G401 (cell line): ENCODE measurements at regions not wholly inside any gene's neighbourhood (a gene's known extent, or its start where the extent isn't known, plus 50 kb on each side); places are given as distances from the start of the nearest gene placed in this dataset.
"Not testable (repeated sequence)": the region's sequence is repeated elsewhere in the genome, so short reads cannot be mapped to it uniquely, and the experiment has no call there.

Experiments used
- DNase-seq: peaks from one replicate; pipeline ENCODE4 v3.0.0-alpha.2; 2015; ENCODE audit warnings: low spot score
- in situ Hi-C: cut with HindIII; loops from 2 replicates; pipeline ENCODE4 v1.10.0; 2016; ENCODE audit warnings: low sequenced_read_pairs, mixed read lengths

GRCh38 chr11:86172894-86173293 lies 71.7 kb upstream of the EED start:
- no peak for DNase-seq
- in situ Hi-C loops = no loop called here

GRCh38 chr11:86171627-86172026 lies 72.9 kb upstream of the EED start:
- in situ Hi-C loops = no loop called here
- no peak for DNase-seq

GRCh38 chr11:86167499-86168164 lies 76.9 kb upstream of the EED start:
- in situ Hi-C loops = no loop called here
- DNase-seq = no peak

GRCh38 chr11:86166287-86166686 lies 78.3 kb upstream of the EED start:
- DNase-seq, in situ Hi-C loops: not testable (repeated sequence)

GRCh38 chr11:86164106-86164505 lies 80.4 kb upstream of the EED start:
- DNase-seq = no peak
- in situ Hi-C loops = no loop called here

GRCh38 chr11:86163221-86163876 lies 81.2 kb upstream of the EED start:
- DNase-seq, in situ Hi-C loops: not testable (repeated sequence)

GRCh38 chr11:86162239-86162638 lies 82.3 kb upstream of the EED start:
- in situ Hi-C loops = no loop called here
- DNase-seq = no peak

GRCh38 chr11:86161837-86162236 lies 82.7 kb upstream of the EED start:
- in situ Hi-C loops = no loop called here
- DNase-seq = no peak

GRCh38 chr11:86161336-86161735 lies 83.2 kb upstream of the EED start:
- no peak for DNase-seq
- in situ Hi-C loops = no loop called here

GRCh38 chr11:86160541-86161149 lies 83.9 kb upstream of the EED start:
- in situ Hi-C loops = no loop called here
- DNase-seq = no peak

GRCh38 chr11:86159581-86159891 lies 85.0 kb upstream of the EED start:
- in situ Hi-C loops = no loop called here
- DNase-seq = no peak

GRCh38 chr11:86158704-86159580 lies 85.6 kb upstream of the EED start:
- no peak for DNase-seq
- in situ Hi-C loops = no loop called here

- in situ Hi-C loops = no loop called here
- DNase-seq = no peak
These were observed 86.7 kb upstream of the EED start for GRCh38 chr11:86157797-86158378.

GRCh38 chr11:86156397-86156955 lies 87.6 kb upstream of the PICALM start:
- no peak for DNase-seq
- in situ Hi-C loops = no loop called here

GRCh38 chr11:86155200-86155844 lies 86.4 kb upstream of the PICALM start:
- DNase-seq = no peak

GRCh38 chr11:86153439-86153838 lies 84.6 kb upstream of the PICALM start:
- in situ Hi-C loops = no loop called here
- no peak for DNase-seq

More at GRCh38 chr11:86155200-86155844, 86.4 kb upstream of the PICALM start:
- in situ Hi-C loops = no loop called here

GRCh38 chr11:86152901-86153300 lies 84.0 kb upstream of the PICALM start:
- DNase-seq = no peak
- in situ Hi-C loops = no loop called here

GRCh38 chr11:86152006-86152862 lies 83.3 kb upstream of the PICALM start:
- peak; percentile 8 for DNase-seq
- in situ Hi-C loops = no loop called here
